Inflammatory macrophage treated with lipopolysaccharide for 1 hour (primary cell): ENCODE measurements at regions not wholly inside any gene's neighbourhood (a gene's known extent, or its start where the extent isn't known, plus 50 kb on each side); places are given as distances from the start of the nearest gene placed in this dataset.
"Not testable (repeated sequence)": the region's sequence is repeated elsewhere in the genome, so short reads cannot be mapped to it uniquely, and the experiment has no call there.

Experiments
- DNase-seq, 2 donors: peaks; one replicate each; pipeline ENCODE4 v3.0.0-alpha.2; 2020 to 2022

DNA sequence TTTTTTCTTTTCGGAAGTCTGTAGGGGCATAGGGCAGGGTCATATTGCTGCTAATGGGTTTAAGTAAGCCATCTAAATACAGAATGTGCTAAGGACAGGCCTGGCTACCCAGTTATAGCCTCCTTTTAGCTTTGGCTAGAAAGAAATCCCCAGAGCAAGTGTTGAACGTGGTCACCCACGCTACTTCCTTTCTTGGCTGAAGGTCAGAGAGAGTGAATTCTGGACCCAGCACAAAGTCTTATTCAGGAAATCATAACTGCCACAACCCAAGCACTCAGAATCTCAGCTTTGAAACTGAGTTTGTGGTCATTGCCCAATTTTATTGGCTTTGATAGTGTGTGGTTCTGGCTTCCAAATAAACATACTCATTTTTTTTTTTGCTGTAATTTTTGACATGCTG lies 542.1 kb upstream of the ATP2B1 start:
- DNase-seq: peak; percentile 17 to 36

GRCh38 chr12:90250042-90250441 lies 541.4 kb upstream of the ATP2B1 start:
- DNase-seq: no peak

- DNase-seq: no peak
Observed at GRCh38 chr12:90246688-90247087, 538.0 kb upstream of the ATP2B1 start.

DNA sequence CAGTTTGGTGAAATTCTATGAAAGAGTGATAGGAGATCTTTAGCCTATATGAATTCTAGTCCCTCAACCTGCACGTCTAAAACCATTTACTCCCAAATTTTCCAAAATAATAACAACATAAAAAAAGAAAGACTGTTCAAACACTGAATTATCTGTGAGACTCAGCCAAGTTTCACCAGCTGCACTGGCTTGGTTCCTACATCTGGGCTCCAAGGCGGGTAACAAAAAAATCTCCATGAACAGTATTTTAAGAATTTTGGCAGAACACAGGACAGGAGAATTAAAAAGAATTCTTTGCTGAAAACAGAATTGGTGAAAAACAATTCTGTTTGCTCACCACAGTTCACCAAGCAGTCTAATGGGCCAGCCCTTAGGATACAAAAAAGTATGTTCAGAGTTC lies 536.8 kb upstream of the ATP2B1 start:
- no peak for DNase-seq

DNA sequence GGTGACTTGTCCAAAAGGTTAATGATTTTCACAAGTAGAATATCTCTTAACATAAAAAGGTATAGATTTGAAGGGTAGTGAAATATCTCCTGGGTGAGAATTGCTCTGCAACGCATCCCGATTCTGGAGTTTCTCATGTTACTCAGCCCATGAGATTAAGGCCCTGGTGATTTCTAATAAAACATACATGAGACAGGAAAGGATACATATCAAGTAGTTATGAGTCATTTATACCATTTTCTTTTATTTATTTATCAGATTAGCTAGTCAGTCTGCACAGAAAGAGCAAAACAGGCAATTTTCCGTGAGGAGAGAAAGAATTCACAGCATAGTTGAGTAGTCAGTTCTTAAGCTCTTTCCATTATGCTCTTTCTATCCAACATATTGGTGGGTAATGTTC lies 535.6 kb upstream of the ATP2B1 start:
- no peak for DNase-seq

GRCh38 chr12:90243211-90243610 lies 534.6 kb upstream of the ATP2B1 start:
- DNase-seq: no peak

DNA sequence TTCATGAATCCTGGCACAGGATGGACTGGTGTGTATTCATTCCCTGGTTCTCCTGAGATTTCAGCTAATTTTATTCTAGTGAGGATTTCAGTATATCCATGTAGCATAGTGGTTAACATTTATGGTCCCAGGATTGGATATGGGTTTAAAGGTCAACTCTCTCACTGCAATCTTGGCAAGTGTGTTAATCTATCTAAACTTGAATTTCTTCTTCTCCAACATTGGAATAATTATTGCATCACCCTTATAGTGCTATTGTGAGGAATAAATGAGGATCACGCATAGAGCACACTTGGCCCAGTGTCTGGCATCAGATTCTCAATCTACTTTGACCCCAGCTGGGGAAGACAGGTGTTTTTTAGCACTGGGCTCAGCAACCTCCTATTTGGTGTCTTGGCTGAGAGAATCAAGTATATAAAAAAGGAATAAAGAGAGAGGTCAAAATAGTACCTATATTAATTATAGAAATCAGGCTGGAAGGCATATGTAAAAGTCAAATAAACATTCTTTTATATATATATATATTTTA lies 531.2 kb upstream of the ATP2B1 start:
- DNase-seq: no peak

DNA sequence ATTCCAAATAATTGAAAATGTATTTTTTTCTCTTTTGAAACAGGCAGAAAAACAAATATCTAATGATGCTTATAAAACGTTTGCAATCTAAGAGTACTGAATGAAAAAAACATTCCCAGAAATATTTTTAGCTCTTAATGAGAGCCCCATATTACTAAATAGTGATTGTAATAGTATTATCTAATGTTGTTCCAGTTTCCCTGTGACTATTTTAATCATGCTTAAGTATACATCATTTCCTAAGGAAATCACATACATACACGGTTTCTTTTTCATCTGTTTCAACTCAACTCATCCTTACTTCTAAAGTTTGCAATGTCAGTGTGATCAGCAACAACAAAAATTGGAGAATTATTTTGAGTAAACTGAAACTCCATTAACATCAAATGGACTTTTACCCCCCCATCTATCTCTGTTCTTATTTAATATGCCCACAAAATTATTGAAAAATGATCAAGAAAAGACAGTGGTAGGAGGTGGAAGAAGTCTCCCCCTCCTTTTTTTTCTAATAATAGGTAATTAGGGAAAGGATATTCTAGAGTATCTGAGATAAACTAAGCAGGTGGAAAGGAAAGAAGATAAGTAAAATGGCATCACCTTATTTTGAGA lies 530.1 kb upstream of the ATP2B1 start:
- DNase-seq: no peak

DNA sequence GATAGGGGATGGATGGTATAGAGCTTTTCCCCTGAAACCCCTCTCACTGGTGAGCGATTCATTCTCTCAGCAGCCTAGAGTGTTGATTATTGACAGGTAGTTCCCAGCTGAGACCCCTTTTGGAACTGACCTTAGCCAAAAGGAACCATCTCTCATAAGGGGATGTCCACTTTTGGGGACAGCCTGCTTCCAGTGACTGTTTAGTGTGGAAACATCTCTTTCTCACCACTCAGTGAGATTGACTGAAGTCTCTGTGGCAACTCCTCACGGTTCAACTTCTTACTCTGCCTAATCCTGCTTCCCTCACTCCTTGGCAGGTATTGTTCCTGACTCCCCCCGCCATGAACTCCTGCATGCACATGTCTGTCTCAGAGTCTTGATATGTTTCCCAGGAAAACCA lies 529.2 kb upstream of the ATP2B1 start:
- no peak for DNase-seq

- no peak for DNase-seq
Observed at GRCh38 chr12:90235642-90236041, 527.0 kb upstream of the ATP2B1 start.

GRCh38 chr12:90234472-90234871 lies 525.8 kb upstream of the ATP2B1 start:
- DNase-seq: no peak

GRCh38 chr12:90233168-90234100 lies 524.8 kb upstream of the ATP2B1 start:
- DNase-seq: no peak

GRCh38 chr12:90229407-90230170 lies 521.0 kb upstream of the ATP2B1 start:
- DNase-seq: no peak

DNA sequence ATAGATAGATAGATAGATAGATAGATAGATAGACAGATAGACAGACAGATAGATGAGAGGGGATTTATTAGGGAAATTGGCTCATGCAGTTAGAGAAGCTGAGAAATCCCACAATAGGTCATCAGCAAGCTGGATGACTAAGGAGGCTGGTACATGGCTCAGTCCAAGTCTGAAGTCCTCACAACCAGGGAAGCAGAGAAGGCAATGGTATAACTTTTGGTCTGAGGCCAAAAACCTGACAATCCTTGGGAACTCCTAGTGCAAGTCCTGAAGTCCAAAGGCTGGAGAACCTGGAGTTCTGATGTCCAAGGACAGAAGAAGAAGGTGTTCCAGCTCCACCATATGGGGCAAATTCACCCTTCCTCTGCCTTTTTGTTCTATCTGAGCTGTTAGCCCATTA lies 517.6 kb upstream of the ATP2B1 start:
- DNase-seq: no peak

- DNase-seq: peak; percentile 57 to 77
Observed at GRCh38 chr12:90216815-90217214, 508.2 kb upstream of the ATP2B1 start.

DNA sequence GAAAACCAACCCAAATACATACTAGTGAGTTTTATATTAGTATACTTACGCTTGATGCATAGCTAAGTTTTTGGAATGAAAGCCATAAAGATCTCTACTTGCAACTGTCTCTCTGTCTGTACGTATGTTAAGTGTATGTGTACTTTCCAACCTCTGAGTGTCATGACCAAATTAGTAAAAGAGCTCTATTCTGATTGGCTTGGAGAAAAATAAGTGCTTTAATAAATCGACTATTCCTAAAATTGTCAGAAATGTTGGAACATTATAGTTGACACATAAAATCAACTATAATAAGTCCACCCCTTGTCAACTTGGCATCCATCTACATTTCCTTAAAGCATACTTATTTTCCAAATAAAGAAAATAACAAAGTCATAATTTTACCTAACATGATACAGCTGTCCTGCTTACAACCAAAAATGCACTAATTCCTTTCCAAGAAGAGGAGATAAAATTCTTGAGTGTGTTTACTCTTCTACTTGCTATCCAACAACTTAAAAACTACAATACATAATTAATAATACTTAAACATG lies 507.4 kb upstream of the ATP2B1 start:
- no peak for DNase-seq

GRCh38 chr12:90211017-90211416 lies 502.4 kb upstream of the ATP2B1 start:
- DNase-seq: no peak

DNA sequence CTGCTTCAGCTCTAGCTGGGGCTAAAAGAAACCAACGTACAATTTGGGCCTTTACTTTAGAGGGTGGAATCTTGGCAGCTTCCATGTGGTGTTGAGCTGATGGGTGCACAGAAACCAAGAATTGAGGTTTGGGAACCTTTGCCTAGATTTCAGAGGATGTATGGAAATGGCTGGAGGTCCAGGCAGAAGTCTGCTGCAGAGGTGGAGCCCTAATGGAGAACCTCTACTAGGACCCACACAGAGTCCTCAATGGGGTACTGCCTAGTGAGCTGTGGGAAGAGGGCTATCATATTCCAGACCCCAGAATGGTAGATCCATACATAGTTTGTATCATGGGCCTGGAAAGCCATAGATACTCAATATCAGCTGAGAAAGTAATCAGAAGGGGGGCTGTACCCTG lies 500.4 kb upstream of the ATP2B1 start:
- DNase-seq: no peak

DNA sequence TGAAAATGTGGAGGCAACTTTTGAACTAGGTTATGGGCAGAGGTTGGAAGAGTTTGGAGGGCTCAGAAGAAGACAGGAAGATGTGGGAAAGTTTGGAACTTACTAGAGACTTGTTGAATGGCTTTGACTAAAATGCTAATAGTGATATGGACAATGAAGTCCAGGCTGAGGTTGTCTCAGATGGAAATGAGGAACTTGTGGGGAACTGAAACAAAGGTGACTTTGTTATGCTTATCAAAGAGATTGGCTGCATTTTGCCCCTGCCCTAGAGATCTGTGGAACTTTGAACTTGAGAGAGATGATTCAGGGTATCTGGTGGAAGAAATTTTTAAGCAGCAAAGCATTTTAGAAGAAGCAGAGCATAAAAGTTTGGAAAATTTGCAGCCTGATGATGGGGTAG lies 499.7 kb upstream of the ATP2B1 start:
- DNase-seq: not testable (repeated sequence)

DNA sequence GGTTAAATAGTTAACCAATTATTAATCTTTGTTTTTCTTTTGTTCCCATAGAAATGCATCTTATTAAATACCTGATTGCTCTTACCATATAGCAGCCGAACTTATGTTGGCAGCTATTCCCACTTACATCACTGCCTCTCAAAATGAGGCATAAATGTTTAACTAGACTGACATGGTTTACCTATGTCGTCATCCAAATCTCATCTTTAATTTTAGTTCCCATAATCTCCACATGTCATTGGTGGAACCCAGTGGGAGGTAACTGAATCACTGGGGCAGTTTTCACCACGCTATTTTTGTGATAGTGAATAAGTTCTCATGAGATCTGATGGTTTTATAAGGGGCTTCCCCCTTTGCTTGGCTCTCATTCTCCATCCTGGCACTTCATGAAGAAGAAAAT lies 499.2 kb upstream of the ATP2B1 start:
- DNase-seq: peak in 1 of 2 donors; percentile 3

DNA sequence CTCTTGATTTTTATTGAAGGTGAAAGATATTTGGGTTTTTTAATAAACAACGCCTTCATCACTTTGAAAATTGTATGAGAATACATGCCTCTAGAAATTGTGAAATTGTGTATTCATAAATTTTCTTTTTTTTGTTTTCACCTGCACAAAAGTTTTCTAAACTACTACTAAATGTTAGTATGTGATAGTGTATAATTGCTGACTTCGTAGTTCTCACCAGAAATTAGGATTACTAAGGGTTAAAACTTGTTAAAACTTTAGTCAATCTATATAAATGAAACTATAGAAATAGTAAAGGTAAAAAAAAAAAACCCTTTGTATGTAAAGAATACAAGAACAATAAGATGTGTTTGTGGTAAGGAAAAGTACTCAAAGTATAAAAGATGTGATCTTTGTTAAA lies 496.5 kb upstream of the ATP2B1 start:
- no peak for DNase-seq

DNA sequence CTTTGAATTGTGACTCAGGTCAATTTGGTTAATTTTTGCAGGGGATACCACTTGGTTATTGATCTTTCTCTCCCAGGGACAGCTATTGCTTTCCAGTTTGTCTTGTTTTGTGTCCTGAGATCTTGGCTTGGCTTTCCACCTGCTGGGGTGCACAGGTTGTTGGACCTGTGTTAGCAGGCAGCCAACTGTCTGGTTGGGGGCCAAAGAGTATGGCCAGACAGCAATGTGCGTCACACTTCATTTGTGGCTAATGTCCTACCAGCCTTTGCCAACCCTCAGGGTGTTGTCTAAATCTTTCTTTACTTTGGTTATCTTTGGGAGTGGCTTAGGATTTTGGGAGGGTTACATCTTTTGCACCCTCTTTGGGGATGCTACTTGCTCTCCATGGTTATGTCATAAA lies 494.9 kb upstream of the ATP2B1 start:
- no peak for DNase-seq

- peak; percentile 19 to 28 for DNase-seq
Observed at GRCh38 chr12:90199006-90199405, 490.4 kb upstream of the ATP2B1 start.
